ENCODE measurements at regions not wholly inside any gene's neighbourhood (a gene's known extent, or its start where the extent isn't known, plus 50 kb on each side); places are given as distances from the start of the nearest gene placed in this dataset.

- TF ChIP-seq CTCF (IDR thresholded peaks at IDR 0.05; ENCODE audit: low read length) = no peak
- no peak for TF ChIP-seq EZH2 (IDR thresholded peaks at IDR 0.05; ENCODE audit: borderline replicate concordance, low read length)
Observed at GRCh38 chr2:134035605-134036370, 218.1 kb upstream of the MGAT5 start.
